ENCODE measurements at regions not wholly inside any gene's neighbourhood (a gene's known extent, or its start where the extent isn't known, plus 50 kb on each side); places are given as distances from the start of the nearest gene placed in this dataset.

- Histone ChIP-seq H3K27ac (no peak overlapping the region), H3K4me3 (no peak overlapping the region), H3K9me3 (no peaks in the 10 kb centered on the region), H3K36me3 (no peaks in the 10 kb centered on the region), H3K4me1 (no peaks in the 10 kb centered on the region), H3K27me3 (peaks cover 9% of the 10 kb centered on the region)
- in situ Hi-C loops (cut with MboI; ENCODE audit: low pct_ligation_motif_present in 1 of 4, low pct_unique_long_range_greater_than_20kb in 1 of 4, low sequenced_read_pairs in 3 of 4) = no loop called here
- no peak for DNase-seq
- 40% methylated on average over 12 of the region's 12 CpGs; no CpG with 5 or more reads in 1 of the 2 donors for WGBS, 2 donors (ENCODE audit: low coverage in 1 of 2)
- intact Hi-C loops (cut with DNase I; ENCODE audit: low total_unique reads) = no loop called here
- TF ChIP-seq POLR2AphosphoS5 (IDR thresholded peaks at IDR 0.05) (no peak), CTCF (IDR thresholded peaks at IDR 0.05) (no peak), POLR2A (IDR thresholded peaks at IDR 0.05) (no peak), EP300 (IDR thresholded peaks at IDR 0.05; ENCODE audit: low read depth) (no peak)
These were observed 213.2 kb upstream of the SOX1 start for GRCh38 chr13:111853721-111854120.

- Histone ChIP-seq H3K4me3 (no peak overlapping the region), H3K9me3 (no peaks in the 10 kb centered on the region), H3K4me1 (no peaks in the 10 kb centered on the region), H3K27me3 (peaks cover 8% of the 10 kb centered on the region), H3K36me3 (no peaks in the 10 kb centered on the region), H3K27ac (no peak overlapping the region)
- in situ Hi-C loops (cut with MboI; ENCODE audit: low pct_ligation_motif_present in 1 of 4, low pct_unique_long_range_greater_than_20kb in 1 of 4, low sequenced_read_pairs in 3 of 4) (no loop called here), intact Hi-C loops (cut with DNase I; ENCODE audit: low total_unique reads) (no loop called here)
- 59 to 60% methylated on average over 1 to 10 of the region's 13 CpGs for WGBS, 2 donors (ENCODE audit: low coverage in 1 of 2)
- TF ChIP-seq POLR2AphosphoS5 (IDR thresholded peaks at IDR 0.05) (no peak), POLR2A (IDR thresholded peaks at IDR 0.05) (no peak), EP300 (IDR thresholded peaks at IDR 0.05; ENCODE audit: low read depth) (no peak), CTCF (IDR thresholded peaks at IDR 0.05) (no peak)
- DNase-seq = no peak
These were observed 212.5 kb upstream of the SOX1 start for GRCh38 chr13:111854403-111854802.

- intact Hi-C loops (cut with DNase I; ENCODE audit: low total_unique reads) (no loop called here), in situ Hi-C loops (cut with MboI; ENCODE audit: low pct_ligation_motif_present in 1 of 4, low pct_unique_long_range_greater_than_20kb in 1 of 4, low sequenced_read_pairs in 3 of 4) (no loop called here)
- no peaks in the 10 kb centered on the region for H3K4me1 ChIP-seq
- no peaks in the 10 kb centered on the region for H3K36me3 ChIP-seq
- H3K9me3 ChIP-seq = no peaks in the 10 kb centered on the region
- H3K4me3 ChIP-seq = no peak overlapping the region
- no peak for TF ChIP-seq POLR2AphosphoS5 (IDR thresholded peaks at IDR 0.05)
- no peak for TF ChIP-seq POLR2A (IDR thresholded peaks at IDR 0.05)
- TF ChIP-seq CTCF (IDR thresholded peaks at IDR 0.05) = no peak
- no peak for TF ChIP-seq EP300 (IDR thresholded peaks at IDR 0.05; ENCODE audit: low read depth)
- no peak overlapping the region for H3K27ac ChIP-seq
- peaks cover 7% of the 10 kb centered on the region for H3K27me3 ChIP-seq
- no peak for DNase-seq
- WGBS, 2 donors (ENCODE audit: low coverage in 1 of 2) = 87% methylated on average over 8 of the region's 8 CpGs; no CpG with 5 or more reads in 1 of the 2 donors
These were observed 211.8 kb upstream of the SOX1 start for GRCh38 chr13:111855191-111855590.

GRCh38 chr13:111855786-111856185 lies 211.2 kb upstream of the SOX1 start:
- peaks cover under 1% of the 10 kb centered on the region for H3K27me3 ChIP-seq
- H3K9me3 ChIP-seq = no peaks in the 10 kb centered on the region
- H3K4me3 ChIP-seq = no peak overlapping the region
- in situ Hi-C loops (cut with MboI; ENCODE audit: low pct_ligation_motif_present in 1 of 4, low pct_unique_long_range_greater_than_20kb in 1 of 4, low sequenced_read_pairs in 3 of 4) (no loop called here), intact Hi-C loops (cut with DNase I; ENCODE audit: low total_unique reads) (no loop called here)
- TF ChIP-seq EP300 (IDR thresholded peaks at IDR 0.05; ENCODE audit: low read depth) = no peak
- no peak for TF ChIP-seq POLR2A (IDR thresholded peaks at IDR 0.05)
- no peak for TF ChIP-seq CTCF (IDR thresholded peaks at IDR 0.05)
- no peaks in the 10 kb centered on the region for H3K36me3 ChIP-seq
- no peak for DNase-seq
- WGBS, 2 donors (ENCODE audit: low coverage in 1 of 2) = 80 to 85% methylated on average over 2 to 8 of the region's 8 CpGs
- H3K4me1 ChIP-seq = no peaks in the 10 kb centered on the region
- no peak overlapping the region for H3K27ac ChIP-seq
